ENCODE measurements at regions not wholly inside any gene's neighbourhood (a gene's known extent, or its start where the extent isn't known, plus 50 kb on each side); places are given as distances from the start of the nearest gene placed in this dataset.

- TF ChIP-seq CSDC2 (CRISPR knock-in tag; IDR thresholded peaks at IDR 0.05) (no peak), ZFP3 (CRISPR knock-in tag; IDR thresholded peaks at IDR 0.05) (no peak), GLIS3 (CRISPR knock-in tag; IDR thresholded peaks at IDR 0.05) (no peak), PATZ1 (CRISPR knock-in tag; IDR thresholded peaks at IDR 0.05; ENCODE audit: borderline replicate concordance) (no peak), CSRNP3 (CRISPR knock-in tag; IDR thresholded peaks at IDR 0.05) (no peak), ESRRG (CRISPR knock-in tag; IDR thresholded peaks at IDR 0.05) (no peak), TSHZ2 (CRISPR knock-in tag; IDR thresholded peaks at IDR 0.05) (no peak), ZNF70 (CRISPR knock-in tag; IDR thresholded peaks at IDR 0.05) (no peak), PPARA (CRISPR knock-in tag; IDR thresholded peaks at IDR 0.05; ENCODE audit: borderline replicate concordance) (no peak), POU6F1 (CRISPR knock-in tag; IDR thresholded peaks at IDR 0.05; ENCODE audit: borderline replicate concordance, low read depth) (no peak)
Measured at GRCh38 chr9:17081814-17082213, 53.0 kb upstream of the CNTLN start.
